Mesodermal cell (in vitro differentiated cells): ENCODE measurements at regions not wholly inside any gene's neighbourhood (a gene's known extent, or its start where the extent isn't known, plus 50 kb on each side); places are given as distances from the start of the nearest gene placed in this dataset.

Experiments
- H3K27ac ChIP-seq: 2 replicates; pipeline ENCODE4 v1.7.0; 2013; ENCODE audit warnings: mild to moderate bottlenecking, low read depth, low read length, moderate library complexity; ENCODE audit not compliant: severe bottlenecking
- H3K36me3 ChIP-seq: 2 replicates; pipeline ENCODE4 v1.7.1; 2013; ENCODE audit warnings: mild to moderate bottlenecking, low read length, moderate library complexity; ENCODE audit not compliant: control insufficient read depth, insufficient read depth
- H3K4me1 ChIP-seq: one replicate; pipeline ENCODE4 v1.7.1; 2013; ENCODE audit warnings: mild to moderate bottlenecking, low read length; ENCODE audit not compliant: insufficient read depth, control insufficient read depth, poor library complexity, severe bottlenecking
- H3K4me3 ChIP-seq: 2 replicates; pipeline ENCODE4 v1.7.0; 2013; ENCODE audit warnings: low read length, control low read depth, mild to moderate bottlenecking; ENCODE audit not compliant: insufficient read depth, poor library complexity, severe bottlenecking; ENCODE audit errors: extremely low read depth
- H3K9me3 ChIP-seq: 2 replicates; pipeline ENCODE4 v1.7.1; 2013; ENCODE audit warnings: mild to moderate bottlenecking, low read length, moderate library complexity; ENCODE audit not compliant: control insufficient read depth
- WGBS, 2 experiments: methylation state at CpG; one replicate each; pipeline ENCODE4 v1.1.5; 2013; ENCODE audit warnings: missing lambda C conversion rate in 2 of 2; ENCODE audit not compliant: insufficient coverage in 2 of 2; 5-methylcytosine and 5-hydroxymethylcytosine counted together

- Histone ChIP-seq H3K4me1 (no peaks in the 10 kb centered on the region), H3K36me3 (no peaks in the 10 kb centered on the region), H3K9me3 (no peaks in the 10 kb centered on the region), H3K4me3 (no peak overlapping the region), H3K27ac (no peak overlapping the region)
- WGBS, 2 experiments: 90 to 100% methylated on average over 1 of the region's 1 CpG
Observed at GRCh38 chr18:56383349-56383748, 255.0 kb downstream of the TXNL1 start.

GRCh38 chr18:56382541-56382940, 255.9 kb downstream of the TXNL1 start:
- Histone ChIP-seq H3K4me1 (no peaks in the 10 kb centered on the region), H3K27ac (no peak overlapping the region), H3K4me3 (no peak overlapping the region), H3K9me3 (no peaks in the 10 kb centered on the region), H3K36me3 (no peaks in the 10 kb centered on the region)
- WGBS, 2 experiments: 67 to 100% methylated on average over 1 of the region's 4 CpGs

GRCh38 chr18:56381196-56381595, 257.2 kb downstream of the TXNL1 start:
- Histone ChIP-seq H3K36me3 (no peaks in the 10 kb centered on the region), H3K9me3 (no peaks in the 10 kb centered on the region), H3K4me1 (no peaks in the 10 kb centered on the region), H3K4me3 (no peak overlapping the region), H3K27ac (no peak overlapping the region)
- 92 to 100% methylated on average over 2 of the region's 3 CpGs for WGBS, 2 experiments

GRCh38 chr18:56380685-56381084, 257.7 kb downstream of the TXNL1 start:
- H3K9me3 ChIP-seq: no peaks in the 10 kb centered on the region
- 73 to 97% methylated on average over 2 to 5 of the region's 8 CpGs for WGBS, 2 experiments
- no peaks in the 10 kb centered on the region for H3K4me1 ChIP-seq
- no peak overlapping the region for H3K27ac ChIP-seq
- no peaks in the 10 kb centered on the region for H3K36me3 ChIP-seq
- no peak overlapping the region for H3K4me3 ChIP-seq

GRCh38 chr18:56379256-56379655, 259.1 kb downstream of the TXNL1 start:
- Histone ChIP-seq H3K4me1 (no peaks in the 10 kb centered on the region), H3K4me3 (no peak overlapping the region), H3K27ac (no peak overlapping the region), H3K9me3 (no peaks in the 10 kb centered on the region), H3K36me3 (no peaks in the 10 kb centered on the region)
- WGBS, 2 experiments: 100% methylated on average over 1 of the region's 6 CpGs; no CpG with 5 or more reads in 1 of the 2 experiments

- Histone ChIP-seq H3K36me3 (no peaks in the 10 kb centered on the region), H3K4me3 (no peak overlapping the region), H3K9me3 (no peaks in the 10 kb centered on the region), H3K4me1 (no peaks in the 10 kb centered on the region), H3K27ac (no peak overlapping the region)
- 87 to 89% methylated on average over 6 to 8 of the region's 9 CpGs for WGBS, 2 experiments
Observed at GRCh38 chr18:56377231-56377630, 261.2 kb downstream of the TXNL1 start.

- H3K4me3 ChIP-seq: no peak overlapping the region
- no peaks in the 10 kb centered on the region for H3K4me1 ChIP-seq
- no peaks in the 10 kb centered on the region for H3K9me3 ChIP-seq
- WGBS, 2 experiments: 81% methylated on average over 2 of the region's 3 CpGs; no CpG with 5 or more reads in 1 of the 2 experiments
- H3K27ac ChIP-seq: no peak overlapping the region
- no peaks in the 10 kb centered on the region for H3K36me3 ChIP-seq
Observed at GRCh38 chr18:56374007-56374655, 264.3 kb downstream of the TXNL1 start.

GRCh38 chr18:56373601-56374000, 264.8 kb downstream of the TXNL1 start:
- Histone ChIP-seq H3K4me3 (no peak overlapping the region), H3K36me3 (no peaks in the 10 kb centered on the region), H3K4me1 (no peaks in the 10 kb centered on the region), H3K9me3 (no peaks in the 10 kb centered on the region), H3K27ac (no peak overlapping the region)
- 80 to 89% methylated on average over 1 of the region's 2 CpGs for WGBS, 2 experiments

- no peaks in the 10 kb centered on the region for H3K36me3 ChIP-seq
- no peaks in the 10 kb centered on the region for H3K4me1 ChIP-seq
- no peaks in the 10 kb centered on the region for H3K9me3 ChIP-seq
- 94% methylated on average over 5 of the region's 5 CpGs for WGBS, 2 experiments
- H3K27ac ChIP-seq: no peak overlapping the region
- H3K4me3 ChIP-seq: no peak overlapping the region
Observed at GRCh38 chr18:56368066-56368465, 270.3 kb downstream of the TXNL1 start.

- H3K4me3 ChIP-seq: no peak overlapping the region
- no CpG with 5 or more reads among the region's 5 CpGs for WGBS, 2 experiments
- H3K9me3 ChIP-seq: no peaks in the 10 kb centered on the region
- H3K27ac ChIP-seq: no peak overlapping the region
- no peaks in the 10 kb centered on the region for H3K36me3 ChIP-seq
- H3K4me1 ChIP-seq: no peaks in the 10 kb centered on the region
Observed at GRCh38 chr18:56358608-56359280, 279.6 kb downstream of the TXNL1 start.

- Histone ChIP-seq H3K4me1 (no peaks in the 10 kb centered on the region), H3K27ac (no peak overlapping the region), H3K4me3 (no peak overlapping the region), H3K9me3 (peaks cover 6% of the 10 kb centered on the region), H3K36me3 (no peaks in the 10 kb centered on the region)
- WGBS, 2 experiments: 100% methylated on average over 1 of the region's 2 CpGs
Observed at GRCh38 chr18:56353663-56354260, 284.6 kb downstream of the TXNL1 start.
